ENCODE measurements at regions not wholly inside any gene's neighbourhood (a gene's known extent, or its start where the extent isn't known, plus 50 kb on each side); places are given as distances from the start of the nearest gene placed in this dataset.

- DNase-seq (ENCODE audit: low spot score), result no peak
- in situ Hi-C loops (cut with MboI; ENCODE audit: low pct_unique_long_range_greater_than_20kb, low sequenced_read_pairs, unreplicated experiment), result no loop called here
- TF ChIP-seq CTCF (IDR thresholded peaks at IDR 0.05; ENCODE audit: extremely low read depth, insufficient read depth, missing control alignments), result no peak
Observed at GRCh38 chr4:187354740-187355139, 631.1 kb upstream of the FAT1 start.

GRCh38 chr4:187357045-187357643 is 633.5 kb upstream of the FAT1 start:
- TF ChIP-seq CTCF (IDR thresholded peaks at IDR 0.05; ENCODE audit: extremely low read depth, insufficient read depth, missing control alignments), result no peak
- in situ Hi-C loops (cut with MboI; ENCODE audit: low pct_unique_long_range_greater_than_20kb, low sequenced_read_pairs, unreplicated experiment), result no loop called here
- no peak for DNase-seq (ENCODE audit: low spot score)

GRCh38 chr4:187357821-187358220 is 634.2 kb upstream of the FAT1 start:
- in situ Hi-C loops (cut with MboI; ENCODE audit: low pct_unique_long_range_greater_than_20kb, low sequenced_read_pairs, unreplicated experiment), result no loop called here
- no peak for DNase-seq (ENCODE audit: low spot score)
- TF ChIP-seq CTCF (IDR thresholded peaks at IDR 0.05; ENCODE audit: extremely low read depth, insufficient read depth, missing control alignments), result no peak

DNA sequence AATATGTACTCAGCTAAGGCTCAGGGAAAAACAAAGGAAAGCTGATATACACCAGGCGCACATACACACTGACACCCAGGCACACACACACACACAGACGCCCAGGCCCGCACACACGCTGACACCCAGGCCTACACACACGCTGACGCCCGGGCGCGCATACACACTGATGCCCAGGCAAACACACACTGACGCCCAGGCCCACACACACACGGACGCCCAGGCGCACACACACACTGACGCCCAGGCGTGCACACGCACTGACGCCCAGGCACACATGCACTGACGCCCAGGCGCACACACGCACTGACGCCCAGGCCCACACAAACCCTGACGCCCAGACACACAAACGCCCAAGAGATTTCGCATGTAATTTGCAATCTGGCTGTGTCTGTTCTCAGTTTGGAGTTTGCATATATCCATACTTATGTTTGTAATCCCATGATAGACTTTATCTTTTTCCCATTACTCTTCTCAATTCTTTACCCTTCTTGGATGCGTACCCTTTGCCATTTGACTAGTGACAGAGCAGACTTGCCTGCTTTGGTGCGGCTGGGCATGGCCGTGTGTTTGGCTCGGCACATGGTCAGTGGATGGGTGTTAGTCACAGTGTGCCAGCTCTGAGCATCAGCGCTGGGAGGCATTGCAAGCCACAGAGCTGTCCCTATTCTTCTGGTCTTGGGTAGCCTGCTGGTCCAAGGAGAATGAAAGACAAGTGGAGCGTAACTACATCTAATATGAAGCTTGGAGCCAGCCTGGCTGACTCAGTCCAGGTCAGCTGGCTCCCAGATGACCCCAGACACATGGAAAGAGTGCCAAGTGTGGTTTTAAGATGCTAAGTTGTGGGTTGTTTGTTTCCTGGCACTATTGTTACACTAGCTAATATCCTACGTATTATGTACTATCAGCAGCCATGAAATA is 632.4 kb upstream of the ZFP42 start:
- no peak for DNase-seq (ENCODE audit: low spot score)
- TF ChIP-seq CTCF (IDR thresholded peaks at IDR 0.05; ENCODE audit: extremely low read depth, insufficient read depth, missing control alignments), result no peak
- in situ Hi-C loops (cut with MboI; ENCODE audit: low pct_unique_long_range_greater_than_20kb, low sequenced_read_pairs, unreplicated experiment), result no loop called here

- no peak for DNase-seq (ENCODE audit: low spot score)
- TF ChIP-seq CTCF (IDR thresholded peaks at IDR 0.05; ENCODE audit: extremely low read depth, insufficient read depth, missing control alignments), result no peak
- in situ Hi-C loops (cut with MboI; ENCODE audit: low pct_unique_long_range_greater_than_20kb, low sequenced_read_pairs, unreplicated experiment), result no loop called here
Observed at GRCh38 chr4:187364401-187364800, 631.2 kb upstream of the ZFP42 start.

GRCh38 chr4:187364851-187365250 is 630.7 kb upstream of the ZFP42 start:
- no peak for TF ChIP-seq CTCF (IDR thresholded peaks at IDR 0.05; ENCODE audit: extremely low read depth, insufficient read depth, missing control alignments)
- in situ Hi-C loops (cut with MboI; ENCODE audit: low pct_unique_long_range_greater_than_20kb, low sequenced_read_pairs, unreplicated experiment), result no loop called here
- DNase-seq (ENCODE audit: low spot score), result no peak

Measured in GM13977 (cell line).